ENCODE measurements at regions not wholly inside any gene's neighbourhood (a gene's known extent, or its start where the extent isn't known, plus 50 kb on each side); places are given as distances from the start of the nearest gene placed in this dataset.

DNA sequence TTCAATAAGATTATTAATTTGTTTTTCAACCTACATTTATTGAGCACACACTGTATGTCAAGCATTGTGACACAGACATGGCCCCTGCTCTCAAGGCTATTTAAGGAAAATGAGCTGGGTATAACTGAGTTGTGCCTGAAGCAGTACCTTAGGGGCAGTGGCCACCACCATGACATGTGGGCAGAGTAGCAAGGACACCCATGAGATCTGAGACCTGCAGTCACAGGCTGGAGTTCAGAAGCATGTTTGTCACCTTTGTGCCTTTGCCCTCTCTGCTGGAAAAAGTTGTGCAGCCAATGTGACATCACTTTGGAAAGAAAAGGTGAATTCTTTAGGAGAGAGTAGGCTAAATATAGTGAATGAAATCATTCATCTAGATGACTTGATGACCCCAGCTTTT is 501.3 kb downstream of the BCOR start:
- TF ChIP-seq, protein P1, sequence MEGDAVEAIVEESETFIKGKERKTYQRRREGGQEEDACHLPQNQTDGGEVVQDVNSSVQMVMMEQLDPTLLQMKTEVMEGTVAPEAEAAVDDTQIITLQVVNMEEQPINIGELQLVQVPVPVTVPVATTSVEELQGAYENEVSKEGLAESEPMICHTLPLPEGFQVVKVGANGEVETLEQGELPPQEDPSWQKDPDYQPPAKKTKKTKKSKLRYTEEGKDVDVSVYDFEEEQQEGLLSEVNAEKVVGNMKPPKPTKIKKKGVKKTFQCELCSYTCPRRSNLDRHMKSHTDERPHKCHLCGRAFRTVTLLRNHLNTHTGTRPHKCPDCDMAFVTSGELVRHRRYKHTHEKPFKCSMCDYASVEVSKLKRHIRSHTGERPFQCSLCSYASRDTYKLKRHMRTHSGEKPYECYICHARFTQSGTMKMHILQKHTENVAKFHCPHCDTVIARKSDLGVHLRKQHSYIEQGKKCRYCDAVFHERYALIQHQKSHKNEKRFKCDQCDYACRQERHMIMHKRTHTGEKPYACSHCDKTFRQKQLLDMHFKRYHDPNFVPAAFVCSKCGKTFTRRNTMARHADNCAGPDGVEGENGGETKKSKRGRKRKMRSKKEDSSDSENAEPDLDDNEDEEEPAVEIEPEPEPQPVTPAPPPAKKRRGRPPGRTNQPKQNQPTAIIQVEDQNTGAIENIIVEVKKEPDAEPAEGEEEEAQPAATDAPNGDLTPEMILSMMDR (IDR thresholded peaks at IDR 0.05; ENCODE audit: low read depth, low read length) = no peak
- no peak overlapping the region for H3K4me3 ChIP-seq (replicated peaks in 1 of 2; ENCODE audit: low read depth in 2 of 2, low read length in 2 of 2)
- DNase-seq (ENCODE audit: low read depth in 2 of 2) = no peak

DNA sequence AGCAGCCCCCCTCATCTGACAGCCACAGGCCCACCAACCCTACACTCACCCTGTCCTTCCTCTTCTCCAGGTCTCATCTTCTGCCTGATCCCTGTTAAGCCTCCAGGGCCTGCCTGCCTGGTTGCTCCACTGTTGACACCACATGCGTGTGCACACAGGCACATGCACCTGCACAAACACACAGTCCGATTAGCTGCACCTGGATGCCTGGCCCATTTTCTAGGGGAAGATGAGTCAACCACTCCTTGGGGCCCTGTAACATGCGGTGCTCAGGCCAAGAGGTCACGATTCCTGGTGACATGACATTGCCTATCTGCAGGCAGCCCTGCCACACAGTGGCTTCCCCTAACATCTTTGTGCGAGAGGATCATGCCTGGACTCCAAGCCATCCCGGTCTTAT is 498.4 kb downstream of the BCOR start:
- H3K4me3 ChIP-seq (replicated peaks in 1 of 2; ENCODE audit: low read depth in 2 of 2, low read length in 2 of 2) = no peak overlapping the region
- no peak for DNase-seq (ENCODE audit: low read depth in 2 of 2)
- TF ChIP-seq, protein P1 (IDR thresholded peaks at IDR 0.05; ENCODE audit: low read depth, low read length) = no peak

- TF ChIP-seq, protein P1 (IDR thresholded peaks at IDR 0.05; ENCODE audit: low read depth, low read length) = no peak
- no peak overlapping the region for H3K4me3 ChIP-seq (replicated peaks in 1 of 2; ENCODE audit: low read depth in 2 of 2, low read length in 2 of 2)
- DNase-seq (ENCODE audit: low read depth in 2 of 2) = no peak
Observed at GRCh38 chrX:39600222-39600621, 497.5 kb downstream of the BCOR start.

- no peak overlapping the region for H3K4me3 ChIP-seq (replicated peaks in 1 of 2; ENCODE audit: low read depth in 2 of 2, low read length in 2 of 2)
- TF ChIP-seq, protein P1 (IDR thresholded peaks at IDR 0.05; ENCODE audit: low read depth, low read length) = no peak
- no peak for DNase-seq (ENCODE audit: low read depth in 2 of 2)
Observed at GRCh38 chrX:39601231-39602177, 496.3 kb downstream of the BCOR start.

DNA sequence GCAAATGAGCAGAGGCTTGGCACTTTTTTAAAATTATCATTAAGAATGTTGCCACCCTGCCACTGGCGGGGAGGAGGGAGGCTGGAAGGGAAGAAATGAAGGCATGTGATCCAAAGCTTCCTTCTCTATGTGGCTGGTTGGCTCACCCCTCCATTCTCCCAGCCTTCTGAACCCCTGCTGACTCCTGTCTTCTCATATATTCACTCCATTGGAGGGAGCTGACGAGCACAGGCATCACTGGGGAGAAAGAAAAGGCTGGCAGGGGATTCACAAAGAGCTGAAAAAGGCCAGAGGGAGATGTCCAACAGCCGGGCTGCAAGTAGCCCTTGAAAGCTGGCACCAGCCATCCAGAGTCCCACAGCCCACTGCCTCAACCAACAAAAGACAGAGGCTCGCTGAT is 495.6 kb downstream of the BCOR start:
- no peak for DNase-seq (ENCODE audit: low read depth in 2 of 2)
- H3K4me3 ChIP-seq (replicated peaks in 1 of 2; ENCODE audit: low read depth in 2 of 2, low read length in 2 of 2) = no peak overlapping the region
- TF ChIP-seq, protein P1 (IDR thresholded peaks at IDR 0.05; ENCODE audit: low read depth, low read length) = no peak

DNA sequence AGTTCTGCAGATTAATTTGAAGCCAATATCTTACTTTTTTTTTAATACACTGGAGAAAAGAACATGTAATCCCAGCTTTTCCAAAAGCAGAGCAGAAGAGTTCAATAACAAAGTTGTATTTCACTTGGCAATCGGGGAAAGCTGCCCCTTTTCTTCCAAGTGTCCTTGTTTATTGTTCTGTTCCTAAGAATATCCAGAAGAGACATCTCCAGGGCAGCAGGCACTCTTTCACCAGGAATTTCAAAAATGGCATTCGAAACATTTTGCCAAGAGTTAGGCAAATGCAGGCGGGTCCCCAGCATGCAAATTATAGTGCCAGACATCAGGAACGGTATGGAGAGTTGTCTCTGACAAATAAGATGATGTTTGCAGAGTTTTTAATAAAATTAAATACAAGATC is 494.5 kb downstream of the BCOR start:
- DNase-seq (ENCODE audit: low read depth in 2 of 2) = no peak
- TF ChIP-seq, protein P1 (IDR thresholded peaks at IDR 0.05; ENCODE audit: low read depth, low read length) = no peak
- H3K4me3 ChIP-seq (replicated peaks in 1 of 2; ENCODE audit: low read depth in 2 of 2, low read length in 2 of 2) = no peak overlapping the region

Measured in cardiac fibroblast (primary cell).